ENCODE measurements at regions not wholly inside any gene's neighbourhood (a gene's known extent, or its start where the extent isn't known, plus 50 kb on each side); places are given as distances from the start of the nearest gene placed in this dataset.
A peak's percentile ranks its signal among the peaks of the same experiment; 100 is the strongest.

GRCh38 chr9:742104-742503 lies 99.4 kb upstream of the DMRT1 start:
- DNase-seq (no peak), ATAC-seq (no peak)
- H3K27ac ChIP-seq: no peak overlapping the region
- no peak overlapping the region for H3K4me3 ChIP-seq
- 95 to 97% methylated on average over 15 to 16 of the region's 16 CpGs for WGBS, 2 donors
- H3K4me1 ChIP-seq: peaks cover 41% of the 10 kb centered on the region
- intact Hi-C loops (cut with DNase I): no loop called here
- H3K9me3 ChIP-seq: no peaks in the 10 kb centered on the region
- H3K27me3 ChIP-seq: no peaks in the 10 kb centered on the region
- TF ChIP-seq POLR2A (IDR thresholded peaks at IDR 0.05) (no peak), CTCF (IDR thresholded peaks at IDR 0.05) (no peak)
- H3K36me3 ChIP-seq (replicated peaks in 1 of 2; ENCODE audit: insufficient read depth in 1 of 2, low read depth in 2 of 2): peaks cover 0 to 32% of the 10 kb centered on the region in 2 donors

GRCh38 chr9:742914-743589 lies 98.4 kb upstream of the DMRT1 start:
- Histone ChIP-seq H3K4me1 (peaks cover 51% of the 10 kb centered on the region), H3K27me3 (no peaks in the 10 kb centered on the region), H3K27ac (peak overlapping the region in 1 of 4 donors; percentile 89), H3K4me3 (no peak overlapping the region), H3K9me3 (no peaks in the 10 kb centered on the region), H3K36me3 (replicated peaks in 1 of 2; ENCODE audit: insufficient read depth in 1 of 2, low read depth in 2 of 2) (peaks cover 0 to 28% of the 10 kb centered on the region in 2 donors)
- intact Hi-C loops (cut with DNase I): no loop called here
- DNase-seq (no peak), ATAC-seq (no peak)
- TF ChIP-seq CTCF (IDR thresholded peaks at IDR 0.05) (no peak), POLR2A (IDR thresholded peaks at IDR 0.05) (no peak)
- 54 to 68% methylated on average over 8 of the region's 8 CpGs for WGBS, 2 donors

GRCh38 chr9:744046-744712 lies 97.3 kb upstream of the DMRT1 start:
- Histone ChIP-seq H3K27me3 (no peaks in the 10 kb centered on the region), H3K36me3 (replicated peaks in 1 of 2; ENCODE audit: insufficient read depth in 1 of 2, low read depth in 2 of 2) (peaks cover 0 to 26% of the 10 kb centered on the region in 2 donors), H3K27ac (peak overlapping the region; percentile 62 to 89 (median 84)), H3K9me3 (no peaks in the 10 kb centered on the region), H3K4me1 (peaks cover 53% of the 10 kb centered on the region), H3K4me3 (no peak overlapping the region)
- no peak for DNase-seq
- 60 to 68% methylated on average over 9 of the region's 9 CpGs for WGBS, 2 donors
- intact Hi-C loops (cut with DNase I): no loop called here
- TF ChIP-seq CTCF (IDR thresholded peaks at IDR 0.05): no peak
- TF ChIP-seq POLR2A (IDR thresholded peaks at IDR 0.05): no peak
- no peak for ATAC-seq

- WGBS, 2 donors: 20% methylated on average over 5 to 7 of the region's 7 CpGs
Observed at GRCh38 chr9:744790-745484, 96.6 kb upstream of the DMRT1 start.

More at GRCh38 chr9:744790-745484, 96.6 kb upstream of the DMRT1 start:
- peaks cover 53% of the 10 kb centered on the region for H3K4me1 ChIP-seq
- no peak overlapping the region for H3K4me3 ChIP-seq
- intact Hi-C loops (cut with DNase I): no loop called here
- peaks cover 0 to 19% of the 10 kb centered on the region in 2 donors for H3K36me3 ChIP-seq (replicated peaks in 1 of 2; ENCODE audit: insufficient read depth in 1 of 2, low read depth in 2 of 2)
- TF ChIP-seq POLR2A (IDR thresholded peaks at IDR 0.05) (peak in 1 of 3 donors; percentile 8), CTCF (IDR thresholded peaks at IDR 0.05) (no peak)
- no peaks in the 10 kb centered on the region for H3K9me3 ChIP-seq
- ATAC-seq: peak; percentile 97
- H3K27ac ChIP-seq: peak overlapping the region; percentile 73 to 89 (median 84)
- no peaks in the 10 kb centered on the region for H3K27me3 ChIP-seq
- peak; percentile 90 to 97 (median 96) for DNase-seq

All from body of pancreas (tissue), 4 donors.